ENCODE measurements at regions not wholly inside any gene's neighbourhood (a gene's known extent, or its start where the extent isn't known, plus 50 kb on each side); places are given as distances from the start of the nearest gene placed in this dataset.

DNA sequence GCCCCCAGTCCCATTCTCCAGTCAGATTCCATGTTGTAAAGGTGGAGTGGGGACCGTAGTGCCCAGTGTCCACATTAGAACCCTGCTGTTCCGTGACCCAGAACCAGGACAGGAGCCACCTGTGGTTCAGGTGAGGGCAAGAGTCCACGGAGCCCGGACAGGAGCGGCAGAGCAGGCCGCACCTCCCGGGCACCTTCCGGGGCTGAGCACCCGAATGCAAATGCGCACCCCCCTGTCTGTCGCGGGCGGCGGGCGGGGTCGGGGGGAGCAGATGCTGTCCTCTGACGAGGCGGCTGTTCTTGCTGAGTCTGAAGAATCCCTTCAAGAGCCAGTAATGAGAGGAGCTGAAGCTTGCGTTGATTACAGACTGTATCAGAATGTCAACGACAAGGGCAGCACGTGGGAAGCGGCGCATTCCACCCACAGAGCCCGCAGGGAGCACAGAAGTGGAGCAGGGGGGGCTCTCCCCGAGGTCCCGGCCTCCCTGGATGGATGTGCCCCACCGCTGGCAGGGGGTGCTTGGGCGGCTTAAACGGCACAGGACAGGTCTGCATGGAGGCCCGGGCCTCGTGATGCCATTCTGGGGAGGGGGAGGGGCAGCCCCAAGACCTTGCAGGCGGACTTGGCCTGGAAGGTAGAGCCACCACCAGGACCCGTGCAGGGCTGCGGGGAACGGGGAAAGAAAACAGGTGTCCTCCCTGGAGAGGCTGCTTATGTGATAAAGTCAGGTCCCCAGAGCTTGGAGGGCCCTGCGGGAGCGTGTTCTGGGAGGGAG, 407.5 kb upstream of the RNF32 start:
- DNase-seq (ENCODE audit: low spot score): no peak
- TF ChIP-seq, protein P1, sequence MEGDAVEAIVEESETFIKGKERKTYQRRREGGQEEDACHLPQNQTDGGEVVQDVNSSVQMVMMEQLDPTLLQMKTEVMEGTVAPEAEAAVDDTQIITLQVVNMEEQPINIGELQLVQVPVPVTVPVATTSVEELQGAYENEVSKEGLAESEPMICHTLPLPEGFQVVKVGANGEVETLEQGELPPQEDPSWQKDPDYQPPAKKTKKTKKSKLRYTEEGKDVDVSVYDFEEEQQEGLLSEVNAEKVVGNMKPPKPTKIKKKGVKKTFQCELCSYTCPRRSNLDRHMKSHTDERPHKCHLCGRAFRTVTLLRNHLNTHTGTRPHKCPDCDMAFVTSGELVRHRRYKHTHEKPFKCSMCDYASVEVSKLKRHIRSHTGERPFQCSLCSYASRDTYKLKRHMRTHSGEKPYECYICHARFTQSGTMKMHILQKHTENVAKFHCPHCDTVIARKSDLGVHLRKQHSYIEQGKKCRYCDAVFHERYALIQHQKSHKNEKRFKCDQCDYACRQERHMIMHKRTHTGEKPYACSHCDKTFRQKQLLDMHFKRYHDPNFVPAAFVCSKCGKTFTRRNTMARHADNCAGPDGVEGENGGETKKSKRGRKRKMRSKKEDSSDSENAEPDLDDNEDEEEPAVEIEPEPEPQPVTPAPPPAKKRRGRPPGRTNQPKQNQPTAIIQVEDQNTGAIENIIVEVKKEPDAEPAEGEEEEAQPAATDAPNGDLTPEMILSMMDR (IDR thresholded peaks at IDR 0.05; ENCODE audit: borderline replicate concordance, control extremely low read depth, extremely low read depth, insufficient read depth, missing control alignments): no peak
- in situ Hi-C loops (cut with MboI; ENCODE audit: low sequenced_read_pairs, unreplicated experiment): no loop called here

DNA sequence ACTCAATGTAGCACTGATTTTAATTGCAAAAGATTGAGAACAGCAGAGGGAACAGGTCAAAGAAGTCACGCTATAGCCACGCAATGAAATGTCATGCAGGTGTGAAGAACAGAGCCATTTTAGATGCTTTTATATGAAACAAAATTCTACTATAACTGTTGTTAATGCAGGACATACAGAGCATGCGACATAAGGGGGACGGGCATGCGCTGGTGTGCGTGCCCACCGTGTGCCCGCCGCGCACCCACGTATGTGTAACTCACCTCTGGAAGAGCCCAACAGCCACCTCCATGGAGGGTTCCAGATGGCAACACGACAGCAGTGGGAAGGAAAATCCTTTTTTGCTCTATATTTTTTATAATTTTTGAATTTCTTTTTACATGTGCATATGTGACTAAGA, 410.0 kb upstream of the RNF32 start:
- in situ Hi-C loops (cut with MboI; ENCODE audit: low sequenced_read_pairs, unreplicated experiment): no loop called here
- TF ChIP-seq, protein P1 (IDR thresholded peaks at IDR 0.05; ENCODE audit: borderline replicate concordance, control extremely low read depth, extremely low read depth, insufficient read depth, missing control alignments): no peak

DNA sequence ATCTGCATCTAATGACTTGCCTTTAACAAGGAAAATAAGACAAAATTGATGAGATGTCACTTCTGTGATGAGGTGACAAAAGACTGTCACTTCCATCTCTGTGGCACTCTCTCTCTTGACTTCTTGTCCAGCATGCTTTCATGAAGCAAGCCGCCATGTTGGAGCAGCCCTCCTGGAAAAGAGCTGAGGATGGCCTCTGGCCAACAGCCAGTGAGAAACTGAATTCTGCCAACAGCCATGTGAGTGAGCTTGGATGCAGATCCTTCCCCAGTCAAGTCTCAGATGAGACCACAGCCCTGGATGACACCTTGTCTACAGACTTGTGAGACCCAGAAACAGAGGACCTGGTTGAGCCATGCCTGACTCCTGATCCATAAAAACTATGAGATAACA, 412.6 kb upstream of the SHH start:
- TF ChIP-seq, protein P1 (IDR thresholded peaks at IDR 0.05; ENCODE audit: borderline replicate concordance, control extremely low read depth, extremely low read depth, insufficient read depth, missing control alignments): no peak
- DNase-seq (ENCODE audit: low spot score): no peak
- in situ Hi-C loops (cut with MboI; ENCODE audit: low sequenced_read_pairs, unreplicated experiment): no loop called here

More for the DNA sequence above, 410.0 kb upstream of the RNF32 start:
- DNase-seq (ENCODE audit: low spot score): no peak

DNA sequence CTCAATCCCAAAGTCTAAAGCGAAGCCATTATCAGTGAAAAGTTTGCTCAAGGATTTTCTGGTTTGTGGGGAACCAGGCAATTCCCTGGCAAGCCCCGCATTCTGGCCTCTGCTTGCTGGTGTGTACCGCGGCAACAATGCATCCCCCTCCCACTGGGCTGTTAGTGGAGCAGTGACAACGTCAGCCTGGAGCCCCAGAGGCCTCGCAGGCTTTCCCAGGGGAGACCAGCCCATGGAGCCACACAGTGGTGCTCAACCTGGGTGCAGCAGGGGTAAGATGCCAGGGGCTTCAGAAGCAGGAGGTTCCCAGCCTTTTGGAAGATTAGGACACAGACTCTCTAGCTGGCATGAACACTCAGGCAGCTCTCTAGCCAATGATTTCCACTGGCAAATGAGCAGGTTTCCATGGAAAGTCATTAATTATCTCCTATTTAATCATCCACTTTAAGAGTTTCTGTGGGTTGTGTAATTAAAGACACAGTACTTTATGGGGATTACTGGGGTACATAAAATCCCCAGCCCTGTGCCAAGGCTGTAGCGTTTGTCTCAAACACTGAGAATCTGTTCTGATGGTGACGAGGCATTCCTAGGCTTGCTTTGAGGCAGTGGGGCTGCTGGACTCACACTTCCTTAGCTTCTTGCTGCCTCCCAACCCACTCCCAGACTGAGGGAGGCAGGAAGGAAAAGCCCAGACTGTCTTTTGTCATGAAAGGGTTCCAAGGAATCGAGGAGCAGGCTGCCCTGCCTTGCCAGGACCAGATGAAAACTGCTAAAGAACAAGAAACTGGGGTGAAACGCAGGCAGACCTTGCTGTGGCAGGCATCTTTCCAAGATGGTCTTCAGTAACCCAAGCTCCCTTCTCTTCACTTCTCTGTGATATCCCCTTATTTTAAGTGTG, 411.9 kb upstream of the SHH start:
- no peak for DNase-seq (ENCODE audit: low spot score)
- TF ChIP-seq, protein P1 (IDR thresholded peaks at IDR 0.05; ENCODE audit: borderline replicate concordance, control extremely low read depth, extremely low read depth, insufficient read depth, missing control alignments): no peak
- in situ Hi-C loops (cut with MboI; ENCODE audit: low sequenced_read_pairs, unreplicated experiment): no loop called here

DNA sequence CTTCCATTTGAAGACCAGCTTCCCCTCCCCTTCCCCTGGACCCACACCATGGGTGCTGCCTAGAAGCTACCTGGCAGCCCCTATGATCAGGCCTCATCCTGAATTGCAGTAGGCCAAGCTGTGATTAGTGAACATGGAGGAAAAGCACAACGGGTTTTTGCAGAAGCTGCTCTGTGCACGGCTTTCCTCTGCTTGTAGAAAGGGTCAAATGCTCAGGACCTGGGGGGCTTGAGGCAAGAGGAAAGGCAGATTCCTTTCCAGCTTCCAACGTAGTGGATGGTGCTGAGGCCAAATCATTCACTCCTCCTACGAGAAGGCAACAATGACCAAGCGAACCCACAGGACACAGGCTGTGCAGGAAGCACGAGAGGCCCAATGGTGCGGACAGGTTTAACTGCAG, 410.3 kb upstream of the SHH start:
- in situ Hi-C loops (cut with MboI; ENCODE audit: low sequenced_read_pairs, unreplicated experiment): no loop called here

DNA sequence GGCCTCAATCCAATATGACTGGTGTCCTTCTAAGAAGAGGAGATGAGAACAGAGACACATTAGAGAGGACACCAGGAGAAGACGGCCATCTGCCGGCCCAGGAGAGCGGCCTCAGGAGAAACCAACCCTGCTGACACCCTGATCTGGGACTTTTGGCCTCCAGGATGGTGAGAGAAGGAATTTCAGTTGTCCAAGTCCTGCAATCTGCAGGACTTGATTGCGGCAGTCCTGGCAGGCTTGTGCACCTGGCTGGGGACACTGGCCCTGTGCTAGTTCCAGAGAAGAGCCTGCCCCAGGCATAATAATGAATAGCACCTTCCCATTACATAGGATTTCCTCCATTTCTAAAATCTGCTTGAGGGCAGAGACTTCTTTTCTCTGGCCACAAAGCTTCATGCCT, 409.9 kb upstream of the SHH start:
- TF ChIP-seq, protein P1 (IDR thresholded peaks at IDR 0.05; ENCODE audit: borderline replicate concordance, control extremely low read depth, extremely low read depth, insufficient read depth, missing control alignments): no peak
- in situ Hi-C loops (cut with MboI; ENCODE audit: low sequenced_read_pairs, unreplicated experiment): no loop called here
- DNase-seq (ENCODE audit: low spot score): no peak

More for the DNA sequence above, 410.3 kb upstream of the SHH start:
- no peak for DNase-seq (ENCODE audit: low spot score)
- TF ChIP-seq, protein P1 (IDR thresholded peaks at IDR 0.05; ENCODE audit: borderline replicate concordance, control extremely low read depth, extremely low read depth, insufficient read depth, missing control alignments): no peak
